ENCODE measurements at regions not wholly inside any gene's neighbourhood (a gene's known extent, or its start where the extent isn't known, plus 50 kb on each side); places are given as distances from the start of the nearest gene placed in this dataset.

DNA sequence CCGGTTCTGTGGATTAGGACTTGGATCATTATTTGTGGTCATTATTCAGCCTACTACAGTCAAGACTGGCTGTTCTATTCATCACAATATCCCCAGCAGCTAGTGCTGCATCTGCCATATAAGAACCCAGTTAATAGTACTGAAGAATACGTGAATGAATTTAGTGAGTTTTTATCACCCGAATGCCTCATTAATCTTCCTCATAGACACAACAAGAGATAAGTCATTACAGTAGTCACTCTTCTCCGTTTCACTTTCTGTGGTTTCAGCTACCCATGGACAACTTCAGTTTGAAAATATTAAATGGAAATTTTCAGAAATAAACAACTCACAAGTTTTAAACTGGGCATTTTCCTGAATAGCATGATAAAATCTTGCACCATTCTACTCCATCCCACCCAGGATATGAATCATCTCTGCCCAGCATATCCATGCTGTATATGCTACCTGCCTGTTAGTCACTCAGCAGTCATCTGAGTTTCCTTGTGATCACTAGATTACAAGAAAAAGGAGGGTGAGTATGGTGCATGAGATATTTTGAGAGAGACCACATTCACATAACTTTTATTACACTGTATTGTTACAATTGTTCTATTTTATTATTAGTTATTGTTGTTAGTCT is 363.7 kb upstream of the CHAC2 start:
- TF ChIP-seq POLR2AphosphoS5 (IDR thresholded peaks at IDR 0.05; ENCODE audit: low read depth, low read length) (no peak), SIN3A (IDR thresholded peaks at IDR 0.05; ENCODE audit: borderline replicate concordance, insufficient read depth, low read length) (no peak), FOXP2 (optimal IDR thresholded peaks at IDR 0.05; ENCODE audit: borderline replicate concordance, extremely low read depth, extremely low read length, insufficient read depth) (no peak)
- TF ChIP-seq, protein P1, sequence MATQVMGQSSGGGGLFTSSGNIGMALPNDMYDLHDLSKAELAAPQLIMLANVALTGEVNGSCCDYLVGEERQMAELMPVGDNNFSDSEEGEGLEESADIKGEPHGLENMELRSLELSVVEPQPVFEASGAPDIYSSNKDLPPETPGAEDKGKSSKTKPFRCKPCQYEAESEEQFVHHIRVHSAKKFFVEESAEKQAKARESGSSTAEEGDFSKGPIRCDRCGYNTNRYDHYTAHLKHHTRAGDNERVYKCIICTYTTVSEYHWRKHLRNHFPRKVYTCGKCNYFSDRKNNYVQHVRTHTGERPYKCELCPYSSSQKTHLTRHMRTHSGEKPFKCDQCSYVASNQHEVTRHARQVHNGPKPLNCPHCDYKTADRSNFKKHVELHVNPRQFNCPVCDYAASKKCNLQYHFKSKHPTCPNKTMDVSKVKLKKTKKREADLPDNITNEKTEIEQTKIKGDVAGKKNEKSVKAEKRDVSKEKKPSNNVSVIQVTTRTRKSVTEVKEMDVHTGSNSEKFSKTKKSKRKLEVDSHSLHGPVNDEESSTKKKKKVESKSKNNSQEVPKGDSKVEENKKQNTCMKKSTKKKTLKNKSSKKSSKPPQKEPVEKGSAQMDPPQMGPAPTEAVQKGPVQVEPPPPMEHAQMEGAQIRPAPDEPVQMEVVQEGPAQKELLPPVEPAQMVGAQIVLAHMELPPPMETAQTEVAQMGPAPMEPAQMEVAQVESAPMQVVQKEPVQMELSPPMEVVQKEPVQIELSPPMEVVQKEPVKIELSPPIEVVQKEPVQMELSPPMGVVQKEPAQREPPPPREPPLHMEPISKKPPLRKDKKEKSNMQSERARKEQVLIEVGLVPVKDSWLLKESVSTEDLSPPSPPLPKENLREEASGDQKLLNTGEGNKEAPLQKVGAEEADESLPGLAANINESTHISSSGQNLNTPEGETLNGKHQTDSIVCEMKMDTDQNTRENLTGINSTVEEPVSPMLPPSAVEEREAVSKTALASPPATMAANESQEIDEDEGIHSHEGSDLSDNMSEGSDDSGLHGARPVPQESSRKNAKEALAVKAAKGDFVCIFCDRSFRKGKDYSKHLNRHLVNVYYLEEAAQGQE (IDR thresholded peaks at IDR 0.05; ENCODE audit: insufficient read depth in 1 of 2, low read depth in 2 of 2, low read length in 2 of 2), result no peak

Measured in PFSK-1 (cell line).